ENCODE measurements at regions not wholly inside any gene's neighbourhood (a gene's known extent, or its start where the extent isn't known, plus 50 kb on each side); places are given as distances from the start of the nearest gene placed in this dataset.
A peak's percentile ranks its signal among the peaks of the same experiment; 100 is the strongest.

- DNase-seq = no peak
These were observed 58.1 kb downstream of the TUSC7 start for GRCh38 chr3:116767726-116768125.

- peak; percentile 57 for DNase-seq
These were observed 61.4 kb downstream of the TUSC7 start for GRCh38 chr3:116770815-116771450.

DNA sequence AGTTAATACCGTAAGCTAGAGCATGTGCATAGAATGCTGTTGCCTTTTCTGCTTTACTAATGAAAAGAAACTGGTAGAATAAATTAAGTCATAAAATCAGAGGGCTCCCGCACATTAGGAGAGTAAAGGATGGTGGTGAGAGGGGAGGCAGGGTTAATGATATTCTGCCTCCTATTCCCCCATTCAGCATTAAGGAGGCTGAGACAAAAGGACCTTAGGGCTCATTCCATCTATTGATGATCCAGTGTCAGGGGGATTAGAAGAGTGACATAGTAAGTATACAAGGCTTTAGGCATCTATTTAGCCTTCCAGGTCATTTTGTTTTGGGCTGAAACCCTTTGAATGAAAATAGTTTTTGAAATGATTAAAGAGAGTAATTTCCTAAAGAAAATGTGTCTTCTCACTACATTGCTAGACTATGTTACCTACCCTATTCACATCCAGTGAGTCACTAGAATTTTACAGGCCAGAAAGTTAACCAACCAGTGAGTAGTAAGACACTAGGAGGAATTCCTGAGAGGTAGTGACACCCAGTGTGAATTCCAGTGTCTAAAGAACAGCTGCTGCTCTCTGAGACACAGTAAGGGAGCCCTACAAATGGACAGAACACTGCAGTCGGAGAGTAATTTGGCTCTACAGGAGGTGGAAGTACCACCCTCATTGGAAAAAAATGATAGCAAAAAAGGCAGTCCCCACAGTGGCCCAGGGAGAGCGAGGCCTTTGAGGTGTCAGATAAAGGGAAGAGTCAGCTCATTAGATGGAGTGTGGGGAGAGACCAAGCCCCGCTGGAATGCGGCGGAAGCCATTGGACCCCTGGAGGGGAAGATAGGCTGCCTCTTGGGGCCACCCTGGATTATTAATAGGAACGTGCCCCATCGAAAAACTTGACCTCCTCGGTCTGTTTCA lies 67.6 kb downstream of the TUSC7 start:
- DNase-seq = no peak

GRCh38 chr3:116785226-116785625 lies 75.6 kb downstream of the TUSC7 start:
- DNase-seq = no peak

DNA sequence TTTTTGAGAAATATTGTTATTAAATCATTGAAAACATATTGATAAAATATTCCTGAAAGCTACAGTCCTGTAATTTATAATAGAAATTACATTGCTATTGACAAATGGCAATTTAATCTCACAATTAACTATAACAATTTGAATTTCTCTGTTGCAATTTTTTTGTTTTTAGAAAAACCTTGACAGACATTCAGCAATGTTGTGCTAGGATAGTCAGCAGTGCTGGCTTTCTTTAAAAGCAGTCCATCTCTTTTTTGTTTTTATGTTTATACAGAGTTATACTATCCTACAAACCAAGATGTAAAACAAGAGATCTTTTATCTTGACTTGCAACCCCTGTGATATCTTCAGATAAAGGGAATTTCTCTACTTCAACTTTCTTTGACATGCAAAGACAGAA lies 93.1 kb downstream of the TUSC7 start:
- DNase-seq = no peak

DNA sequence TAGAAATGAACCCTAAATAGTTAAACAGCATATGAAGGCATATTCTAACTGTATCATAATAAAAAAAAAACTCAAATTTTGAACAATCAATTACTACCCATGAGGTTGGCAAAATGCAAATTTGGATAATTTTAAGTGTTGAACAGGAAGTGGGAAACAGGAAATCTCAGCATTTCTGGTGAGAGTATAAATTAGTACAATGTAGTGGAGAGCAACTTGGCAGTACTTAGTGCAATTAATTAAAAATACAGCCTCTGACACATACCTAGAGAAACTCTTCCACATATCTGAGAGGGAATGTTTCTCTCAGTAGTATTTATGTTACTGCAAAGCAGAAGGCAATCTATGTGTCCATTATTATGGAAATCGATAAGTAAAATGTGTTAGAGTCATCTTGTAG lies 96.8 kb downstream of the TUSC7 start:
- DNase-seq = no peak

DNA sequence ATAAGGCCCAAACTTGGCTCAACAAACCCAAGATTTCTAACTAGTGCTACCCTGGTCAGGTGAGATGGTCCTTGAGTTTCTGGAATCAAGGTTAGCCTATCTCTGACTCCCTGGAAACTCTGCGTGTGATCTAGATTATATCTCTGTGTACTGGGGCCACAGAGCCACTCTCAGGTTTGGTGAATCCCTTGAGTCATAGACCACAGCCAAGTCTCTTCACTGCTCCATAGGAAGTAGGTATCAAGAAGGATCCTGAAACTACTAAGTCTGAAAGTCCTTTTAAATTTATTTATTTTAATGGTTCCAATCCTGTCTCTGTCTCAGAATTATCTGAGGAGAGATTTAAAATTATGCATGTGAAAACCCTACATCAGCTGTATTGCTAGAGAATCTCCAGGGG lies 99.1 kb downstream of the TUSC7 start:
- no peak for DNase-seq

DNA sequence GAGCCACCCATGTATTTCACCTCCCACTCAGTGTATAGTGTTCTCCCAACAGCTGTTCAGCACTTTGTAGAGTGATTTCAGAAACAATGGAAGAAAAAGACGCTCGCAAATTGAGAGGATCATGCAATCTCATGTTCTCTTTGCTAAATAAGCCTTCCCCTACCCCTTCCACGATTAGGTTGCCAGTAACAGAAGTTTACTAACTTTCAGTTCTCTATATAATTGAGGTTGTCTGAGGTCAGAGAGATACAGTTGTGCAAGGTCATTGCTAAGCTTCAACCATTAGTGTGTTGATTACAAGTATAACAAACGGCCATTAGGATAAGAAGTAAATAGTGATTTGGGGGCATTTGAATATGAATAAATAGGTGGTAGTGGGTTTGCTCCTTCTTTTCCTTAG lies 99.6 kb downstream of the TUSC7 start:
- DNase-seq = no peak

DNA sequence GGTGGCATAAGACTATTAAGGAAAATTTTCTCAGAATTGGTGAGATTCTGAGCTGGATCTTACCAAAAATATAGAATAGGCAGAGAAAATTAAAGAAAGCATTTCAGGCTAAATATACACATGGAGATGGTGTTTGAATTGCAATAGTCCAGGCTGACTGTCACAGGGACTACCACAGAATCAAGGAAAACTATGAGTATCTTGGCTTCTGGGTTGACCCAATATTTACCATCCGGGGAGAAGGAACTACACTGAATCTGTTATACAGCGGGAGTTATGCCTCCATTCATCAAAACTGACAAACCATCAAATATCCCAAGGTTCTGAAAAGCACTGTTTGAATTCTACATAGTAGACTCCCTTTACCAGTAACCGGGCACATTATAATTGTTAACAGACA lies 102.2 kb downstream of the TUSC7 start:
- DNase-seq = no peak

DNA sequence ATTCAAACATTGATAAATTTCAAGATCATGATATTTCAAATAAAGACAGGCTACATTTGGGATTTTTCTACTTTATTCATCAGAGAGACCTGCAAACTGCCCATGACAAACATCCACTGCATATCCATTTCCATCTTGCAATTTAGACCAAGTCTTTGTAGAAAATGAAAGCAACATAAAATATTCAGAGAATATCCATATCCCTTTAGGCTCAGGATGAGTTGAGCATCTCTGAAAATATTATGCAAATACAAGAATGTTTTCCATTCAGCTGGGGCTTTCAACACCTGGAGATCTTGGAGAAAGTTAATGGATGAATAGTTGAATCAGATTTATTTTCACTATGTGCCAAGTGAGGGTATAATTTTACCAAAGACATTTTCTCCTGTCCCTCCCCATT lies 103.4 kb downstream of the TUSC7 start:
- no peak for DNase-seq

DNA sequence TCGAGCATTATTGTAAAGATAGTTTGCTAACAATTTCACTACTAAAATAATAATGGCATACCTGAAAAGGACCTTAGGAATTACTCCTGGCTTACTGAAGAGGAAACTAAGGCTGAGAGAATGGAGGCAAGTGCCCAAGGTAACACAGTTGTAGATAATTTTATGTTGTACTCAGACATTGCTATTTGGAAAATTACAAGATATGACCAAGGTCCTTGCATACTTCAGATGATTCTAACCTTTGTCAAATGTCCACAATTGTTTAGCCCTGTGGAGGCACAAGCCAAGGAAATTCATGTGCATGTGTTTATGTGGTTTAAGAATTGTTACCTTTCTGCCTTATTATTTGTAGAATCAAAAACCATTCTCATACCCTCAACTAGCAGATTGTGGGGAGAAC lies 105.7 kb downstream of the TUSC7 start:
- no peak for DNase-seq

DNA sequence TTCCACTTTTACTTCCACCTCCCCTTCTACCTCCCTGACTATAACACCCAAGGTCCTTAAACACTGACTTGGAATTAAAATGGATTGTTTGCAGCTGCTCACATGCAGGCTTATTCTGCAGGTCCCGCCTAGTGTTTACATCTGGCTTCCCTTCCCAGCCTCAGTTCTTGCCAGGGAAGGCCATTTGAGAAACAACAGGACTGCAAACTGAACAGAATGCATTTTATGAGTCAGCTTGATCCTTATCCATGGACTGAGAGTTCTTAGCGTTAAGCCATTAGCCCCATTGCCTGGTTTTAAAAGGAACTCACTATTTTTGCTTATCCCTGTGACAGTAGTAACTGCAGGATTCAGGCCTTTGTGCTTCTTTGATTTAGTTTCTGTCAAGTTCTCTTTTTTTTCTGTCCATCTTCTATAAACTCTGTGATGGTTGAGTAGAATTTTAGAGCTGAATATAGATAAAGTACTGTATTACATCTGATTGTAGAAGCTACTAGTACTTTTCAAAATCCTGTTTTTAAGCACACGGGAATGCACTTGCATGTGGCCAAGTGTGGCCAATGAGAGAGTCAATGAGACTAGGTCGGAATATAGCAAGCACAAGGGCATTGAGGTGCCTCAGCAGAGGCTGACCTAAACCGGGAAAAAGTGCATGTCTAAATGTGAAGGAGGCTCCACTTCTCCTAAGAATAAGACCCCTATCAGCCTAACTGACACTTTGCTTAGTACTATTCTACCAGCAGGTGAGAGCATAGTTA lies 106.4 kb downstream of the TUSC7 start:
- DNase-seq = no peak

GRCh38 chr3:116821371-116821770 lies 111.8 kb downstream of the TUSC7 start:
- DNase-seq = no peak

GRCh38 chr3:116824208-116824607 lies 114.6 kb downstream of the TUSC7 start:
- DNase-seq = no peak

GRCh38 chr3:116833202-116833601 lies 123.6 kb downstream of the TUSC7 start:
- DNase-seq = no peak

DNA sequence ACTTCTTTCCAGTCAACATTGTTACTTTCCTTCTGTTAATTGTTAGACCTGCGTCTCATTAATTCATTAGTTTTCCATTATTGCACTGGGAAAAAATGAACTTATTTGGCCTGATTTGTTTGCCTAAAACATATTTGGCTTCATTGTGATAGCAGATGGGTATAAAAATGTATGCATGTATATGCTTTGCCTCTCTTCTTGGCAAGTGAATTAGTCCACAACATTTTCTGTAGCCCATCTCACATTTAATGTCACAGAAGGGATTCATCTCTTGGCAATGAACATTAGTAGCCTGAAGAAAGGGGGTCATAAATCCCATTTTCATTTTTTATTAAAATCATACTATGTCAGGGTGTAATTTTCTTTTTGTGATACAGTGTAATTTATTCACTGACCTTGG lies 125.2 kb downstream of the TUSC7 start:
- DNase-seq = no peak

- no peak for DNase-seq
These were observed 126.1 kb downstream of the TUSC7 start for GRCh38 chr3:116835658-116836057.

- no peak for DNase-seq
These were observed 126.7 kb downstream of the TUSC7 start for GRCh38 chr3:116836286-116836685.

DNA sequence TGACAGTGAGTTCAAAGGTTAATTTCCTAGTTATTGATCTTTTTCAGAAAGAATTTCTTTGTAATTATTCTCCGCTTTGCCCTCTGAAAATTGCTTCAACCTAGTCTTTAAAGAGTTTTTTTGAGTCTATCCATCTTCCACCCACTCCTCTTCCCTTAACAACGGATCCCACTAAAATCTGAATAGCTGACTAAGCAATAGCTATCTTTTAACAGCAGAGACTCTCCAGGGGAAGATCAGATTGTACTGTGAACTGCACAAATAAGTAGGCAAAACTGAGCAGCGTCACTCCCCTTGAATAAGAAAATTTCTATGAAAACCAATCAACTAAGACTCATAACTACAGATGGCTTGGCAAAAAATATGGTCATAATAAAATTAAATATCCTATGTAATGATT lies 127.9 kb downstream of the TUSC7 start:
- no peak for DNase-seq

GRCh38 chr3:116841003-116841735 lies 131.6 kb downstream of the TUSC7 start:
- DNase-seq = no peak

- no peak for DNase-seq
These were observed 132.8 kb downstream of the TUSC7 start for GRCh38 chr3:116842254-116842957.

- no peak for DNase-seq
These were observed 138.8 kb downstream of the TUSC7 start for GRCh38 chr3:116848248-116848829.

All from NCI-H1694 treated with DMSO at 0.1 percent for 48 hours (cell line).